Islet of Langerhans (tissue), 1 donor: ENCODE measurements at regions not wholly inside any gene's neighbourhood (a gene's known extent, or its start where the extent isn't known, plus 50 kb on each side); places are given as distances from the start of the nearest gene placed in this dataset.

ENCODE experiments used
- FAIRE-seq: peaks from one replicate; lab custom pipeline; 2011; peaks lifted over from hg19 to GRCh38; lab: Jason Lieb, UNC

DNA sequence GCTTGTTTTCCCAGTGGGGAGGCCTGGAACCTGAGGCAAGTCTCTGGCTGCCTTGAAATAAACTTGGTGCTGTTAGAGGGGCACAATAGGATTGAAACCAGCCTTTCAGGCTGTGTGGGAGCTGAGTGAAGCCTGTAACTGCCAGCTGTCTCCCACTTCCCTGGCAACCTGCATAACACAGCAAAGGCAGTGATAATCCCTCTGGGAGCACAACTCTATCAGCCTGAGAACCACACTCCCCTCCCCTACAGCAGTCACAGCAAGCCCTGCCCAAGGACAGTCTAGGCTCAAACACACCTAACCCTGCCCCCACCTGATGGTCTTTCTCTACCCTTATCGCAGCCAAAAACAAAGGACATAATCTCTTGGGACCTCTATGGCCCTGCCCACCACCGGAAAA is 683.8 kb upstream of the ATXN8OS start:
- no peak for FAIRE-seq

DNA sequence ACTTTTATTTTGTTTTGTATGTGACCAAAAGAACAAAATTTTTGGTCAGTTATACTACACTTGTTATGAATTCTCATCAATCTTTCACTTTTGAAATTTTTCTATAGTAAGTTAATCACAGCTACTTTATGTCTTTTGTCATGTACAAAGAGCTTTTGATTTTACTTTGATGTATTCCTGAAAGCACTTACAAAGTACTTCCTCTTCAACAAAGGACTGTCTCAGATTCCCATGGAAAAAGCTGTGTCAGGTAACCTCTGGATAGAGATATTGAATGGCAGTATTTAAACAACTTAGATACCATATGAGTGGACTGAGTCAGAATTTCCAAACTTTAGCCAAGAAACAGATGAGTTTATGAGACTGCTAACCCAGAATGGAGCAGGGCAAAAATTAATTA is 689.3 kb upstream of the ATXN8OS start:
- no peak for FAIRE-seq

DNA sequence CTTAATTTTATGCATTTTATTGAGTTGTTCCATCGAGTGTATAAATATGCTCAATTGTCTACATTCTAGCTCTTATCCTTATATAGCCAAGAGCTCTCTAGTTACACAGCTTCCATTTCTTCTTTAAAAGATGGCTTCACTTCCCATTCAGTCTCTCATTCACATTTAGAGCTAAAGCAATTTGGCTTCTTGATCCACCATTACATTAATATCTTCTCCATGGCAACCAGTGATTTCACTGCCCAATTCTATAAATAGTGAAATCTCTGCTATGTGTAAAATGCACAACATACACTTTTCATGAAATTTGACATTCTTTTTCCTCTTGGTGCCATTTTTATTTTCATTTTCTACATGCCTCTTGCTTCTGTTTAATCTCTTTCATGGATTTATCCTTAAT is 696.9 kb upstream of the ATXN8OS start:
- FAIRE-seq, result no peak

DNA sequence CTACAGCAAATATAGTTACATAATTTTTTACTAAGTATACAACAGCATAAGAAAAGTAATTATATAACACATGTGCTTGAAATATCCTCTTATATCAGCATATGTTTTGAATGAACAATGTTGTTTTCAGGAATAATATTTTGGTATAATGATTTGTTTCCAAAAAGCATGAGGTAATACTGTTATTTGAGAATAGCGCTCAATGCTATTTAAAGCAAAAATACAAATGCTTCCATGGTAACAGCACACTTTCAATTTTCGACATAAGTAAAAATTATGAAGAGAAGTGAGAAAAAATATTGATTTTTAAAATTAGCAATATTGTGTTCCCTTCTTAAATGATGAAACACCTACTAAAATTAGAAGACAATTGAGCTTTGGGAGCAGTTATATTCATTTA is 715.9 kb upstream of the ATXN8OS start:
- no peak for FAIRE-seq

DNA sequence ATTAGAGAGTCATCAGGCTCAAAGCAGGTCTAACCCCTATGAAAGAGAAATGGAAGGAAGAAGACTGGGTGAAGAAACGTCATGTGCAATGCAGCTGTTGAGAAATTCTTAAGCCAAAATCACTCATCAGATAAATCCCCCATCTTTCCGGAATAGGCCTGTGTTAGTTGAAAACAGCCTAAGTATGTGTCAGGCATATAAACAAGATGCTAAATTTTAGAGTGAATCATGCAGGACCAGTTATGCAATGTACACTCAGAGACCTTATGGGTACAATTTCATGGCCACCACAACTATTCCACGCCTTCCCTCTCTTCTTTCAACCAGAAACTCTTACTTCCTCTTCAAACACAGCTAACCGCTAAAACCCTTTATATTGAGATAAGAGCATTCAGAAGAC is 717.7 kb upstream of the ATXN8OS start:
- FAIRE-seq, result no peak

DNA sequence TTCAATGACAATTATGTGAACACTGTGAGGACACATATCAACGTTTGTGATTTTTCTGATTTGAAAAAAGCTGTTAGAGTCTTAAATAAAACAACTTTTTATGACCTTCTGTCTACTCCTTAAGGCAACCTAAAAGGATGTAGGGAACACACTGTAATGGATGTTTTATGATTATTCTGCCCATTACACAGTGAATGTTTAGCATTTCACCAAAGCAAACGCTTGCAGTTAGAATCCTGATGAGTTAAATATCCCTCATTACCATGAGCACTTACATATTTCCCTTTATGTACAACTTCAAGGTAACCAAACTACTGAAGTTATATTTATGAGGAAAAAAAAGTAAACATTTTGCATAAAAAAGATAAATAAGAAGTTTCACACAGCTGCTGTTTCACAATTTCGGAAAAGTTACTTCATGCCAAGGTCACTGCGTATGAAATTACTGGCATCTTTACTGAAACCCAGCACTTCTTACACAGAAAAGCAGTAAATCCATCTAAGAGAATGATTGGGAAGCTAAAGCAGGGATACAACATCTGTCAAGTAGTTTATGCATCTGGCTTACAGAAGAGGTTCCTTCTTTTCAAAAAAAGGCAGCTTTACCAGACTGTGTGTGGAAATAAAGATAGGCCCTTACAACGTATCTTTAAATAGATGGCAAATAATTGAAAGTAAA is 733.7 kb upstream of the ATXN8OS start:
- no peak for FAIRE-seq

DNA sequence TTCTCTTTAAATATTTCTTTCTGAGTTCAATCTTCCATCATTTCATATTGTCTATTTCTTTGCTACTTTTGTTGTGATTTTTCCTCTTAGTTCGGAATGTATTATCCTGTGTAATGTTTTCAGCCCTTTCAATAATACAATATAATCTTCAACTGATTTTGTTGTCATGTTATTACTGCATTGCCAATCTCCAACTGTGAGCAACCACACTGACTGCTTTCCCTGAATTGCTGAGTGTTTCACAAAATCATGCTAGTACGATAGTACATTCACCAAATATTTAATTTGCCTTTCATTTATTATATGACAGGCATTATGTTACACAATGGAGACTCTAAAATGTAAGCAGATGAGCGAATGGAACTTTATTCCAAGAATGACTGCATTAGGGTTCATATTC is 744.3 kb upstream of the ATXN8OS start:
- FAIRE-seq, result no peak

DNA sequence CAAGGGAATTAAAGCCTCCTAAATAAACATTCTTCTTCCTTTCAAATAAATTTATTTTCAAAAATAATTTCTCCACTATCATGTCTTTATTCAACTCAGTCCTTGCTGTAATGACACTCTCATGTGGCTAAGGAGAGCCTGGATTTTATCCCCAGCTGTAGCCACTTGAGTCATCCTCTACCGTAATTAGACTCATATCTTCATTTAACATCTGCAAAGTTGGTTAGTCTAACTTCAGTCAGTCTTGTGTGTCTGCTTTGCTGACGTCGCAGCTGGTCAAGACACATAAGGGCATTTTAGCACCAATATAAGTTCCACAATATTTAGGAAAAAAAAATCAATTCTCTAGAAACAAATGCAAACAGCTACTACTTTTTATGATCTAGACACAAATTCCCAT is 776.4 kb upstream of the ATXN8OS start:
- FAIRE-seq, result no peak

DNA sequence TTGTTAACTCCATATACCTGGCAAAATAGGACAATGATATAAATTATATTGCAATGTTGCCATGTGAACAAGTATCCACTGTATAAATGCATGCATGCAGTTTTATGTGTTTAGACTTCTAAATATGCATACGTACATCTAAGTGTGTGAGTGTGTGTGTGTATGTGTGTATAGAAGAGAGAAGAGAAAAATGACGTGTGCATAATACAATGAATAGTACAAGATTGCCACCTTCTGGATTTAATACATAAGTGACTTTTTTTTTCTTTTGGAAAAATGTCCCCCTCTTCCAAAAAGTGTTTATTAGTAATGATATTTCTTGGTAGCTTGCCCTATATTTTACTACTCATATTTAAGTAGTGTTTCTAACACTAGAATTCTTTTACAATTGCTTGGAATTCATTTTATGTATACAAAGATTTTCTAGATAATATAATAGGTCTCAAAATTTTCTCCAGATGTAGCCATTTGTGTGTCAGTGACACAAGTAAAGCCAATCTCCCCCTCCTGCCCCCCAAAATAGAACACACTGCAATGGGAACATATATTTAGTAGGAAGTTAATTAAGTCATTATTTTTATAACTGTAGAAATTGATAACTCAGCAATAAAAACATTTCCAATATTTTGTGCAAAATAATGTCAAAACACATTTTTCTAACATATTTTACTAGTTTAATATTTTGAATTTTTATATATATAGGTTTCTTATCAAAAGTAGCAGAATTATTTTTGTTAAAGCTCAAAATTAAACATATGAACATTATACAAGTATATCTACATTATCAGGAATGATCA is 783.3 kb upstream of the ATXN8OS start:
- peak; percentile 30 for FAIRE-seq

DNA sequence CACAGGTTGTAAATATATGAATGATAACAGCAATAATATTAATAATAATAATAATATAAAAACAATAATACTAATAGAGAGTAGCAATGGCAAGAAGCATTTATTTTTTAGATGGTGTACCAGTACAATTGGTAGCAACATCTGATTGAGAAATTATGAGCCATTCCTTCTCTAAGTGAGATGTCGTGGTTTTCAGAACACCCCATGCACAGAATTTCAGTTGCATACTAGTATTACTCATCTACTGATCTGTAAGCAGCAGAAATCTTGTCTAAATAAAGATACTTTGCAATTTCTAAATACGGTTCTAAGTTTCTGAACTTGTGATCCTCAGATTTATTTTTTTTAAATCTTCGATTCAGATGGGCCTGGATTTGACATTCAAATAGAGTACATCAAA is 788.0 kb upstream of the ATXN8OS start:
- FAIRE-seq, result no peak

DNA sequence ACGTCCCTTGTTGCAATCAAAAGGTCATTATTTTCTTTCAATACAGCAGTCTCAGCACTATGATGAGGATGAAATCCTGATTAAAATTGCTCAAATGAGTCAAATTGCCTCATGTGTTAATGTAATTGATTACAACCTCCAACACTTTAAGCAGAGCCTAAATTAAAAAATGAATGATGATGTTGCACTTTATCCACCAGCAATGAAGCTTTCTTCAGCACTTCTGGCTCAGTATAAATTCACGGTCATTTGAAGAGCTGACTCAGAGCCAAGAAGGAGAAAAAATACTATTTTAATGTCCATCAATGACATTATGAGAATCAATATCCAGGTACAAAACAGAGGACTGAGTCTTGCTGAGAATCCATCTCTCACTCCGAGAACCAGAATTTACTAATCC is 792.6 kb upstream of the ATXN8OS start:
- no peak for FAIRE-seq

DNA sequence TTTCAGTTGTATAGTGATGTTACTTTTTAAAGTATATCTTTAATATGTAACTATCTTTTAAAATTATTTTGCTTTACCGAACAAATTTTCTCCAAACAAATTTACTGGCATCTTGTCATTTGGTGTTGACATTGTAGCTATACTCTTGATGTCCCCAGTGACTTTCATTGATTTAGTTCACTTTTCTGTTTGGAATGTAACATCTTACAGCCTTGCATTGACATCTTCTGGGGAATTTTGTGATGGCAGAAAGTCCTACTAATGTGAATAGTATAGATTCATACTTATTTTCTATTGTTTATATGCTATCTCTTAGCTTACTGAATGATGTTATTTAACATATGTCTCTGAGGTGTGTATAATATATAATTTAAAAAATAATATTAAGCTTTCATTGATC is 800.9 kb upstream of the ATXN8OS start:
- FAIRE-seq, result peak; percentile 55

DNA sequence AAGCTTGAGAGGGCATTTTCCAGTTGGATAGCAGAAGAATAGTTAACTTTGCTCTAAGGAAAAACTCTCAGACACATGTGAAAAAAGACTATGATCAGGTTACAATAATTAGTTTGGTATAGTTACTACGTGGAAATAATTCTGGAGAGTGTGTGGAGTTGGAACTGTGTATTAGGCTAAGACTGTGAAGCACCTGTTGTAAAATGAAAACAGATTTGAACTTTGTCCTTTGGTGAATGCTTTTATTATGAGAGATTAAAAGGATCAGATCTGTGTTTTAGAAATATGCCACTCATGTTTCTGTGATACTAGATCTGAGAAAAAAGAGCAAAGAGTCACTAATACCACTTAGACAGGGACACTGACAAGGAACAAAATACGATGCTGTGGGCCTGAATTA is 807.5 kb upstream of the ATXN8OS start:
- FAIRE-seq, result no peak

DNA sequence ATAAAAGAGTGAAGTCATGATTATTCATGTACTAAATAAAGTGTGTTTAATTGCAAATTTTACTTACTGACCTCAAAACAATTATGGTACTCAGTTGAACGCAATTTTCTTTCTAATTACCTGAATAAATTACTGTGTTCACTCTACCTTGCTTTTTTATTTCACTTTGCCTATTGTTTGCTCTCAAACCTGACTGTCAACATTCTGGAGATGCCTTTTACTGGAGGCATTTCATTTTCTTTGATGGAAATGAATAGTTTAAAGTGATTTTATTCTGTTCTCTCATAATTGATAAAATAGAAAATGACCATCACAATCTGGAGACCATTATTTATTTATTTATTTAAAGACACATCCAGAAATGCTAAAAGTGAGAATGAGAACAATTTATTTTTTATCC is 811.5 kb upstream of the ATXN8OS start:
- FAIRE-seq, result no peak

DNA sequence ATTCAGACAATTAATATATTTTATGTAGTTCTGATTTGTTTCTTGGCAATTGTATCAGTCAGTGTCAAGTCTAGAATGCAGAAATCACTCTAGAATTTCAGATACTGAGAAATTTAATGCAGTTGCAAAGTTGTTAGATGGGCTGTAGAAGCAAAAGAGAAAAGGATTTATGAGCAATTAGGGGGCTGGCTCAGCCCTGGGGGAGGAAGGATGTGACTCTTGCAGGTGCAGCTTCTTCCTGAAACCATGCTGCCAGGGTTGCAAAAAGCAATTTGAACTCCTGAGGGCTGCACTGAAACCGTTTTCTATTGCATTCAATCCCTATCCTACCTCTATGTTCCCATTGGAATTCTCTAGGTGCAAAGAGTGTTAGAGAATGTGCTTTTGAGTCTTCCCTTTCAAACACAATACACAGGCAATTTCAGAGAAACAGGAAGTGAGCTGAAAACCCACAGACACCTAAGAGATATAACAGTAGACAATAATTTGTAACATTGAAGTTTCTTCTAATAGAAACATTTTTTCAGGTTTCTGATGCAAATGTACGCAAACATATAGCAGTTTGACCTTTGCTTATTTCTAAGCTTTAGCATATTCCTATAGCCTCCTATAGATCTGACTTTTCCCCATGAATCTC is 814.7 kb upstream of the ATXN8OS start:
- no peak for FAIRE-seq

DNA sequence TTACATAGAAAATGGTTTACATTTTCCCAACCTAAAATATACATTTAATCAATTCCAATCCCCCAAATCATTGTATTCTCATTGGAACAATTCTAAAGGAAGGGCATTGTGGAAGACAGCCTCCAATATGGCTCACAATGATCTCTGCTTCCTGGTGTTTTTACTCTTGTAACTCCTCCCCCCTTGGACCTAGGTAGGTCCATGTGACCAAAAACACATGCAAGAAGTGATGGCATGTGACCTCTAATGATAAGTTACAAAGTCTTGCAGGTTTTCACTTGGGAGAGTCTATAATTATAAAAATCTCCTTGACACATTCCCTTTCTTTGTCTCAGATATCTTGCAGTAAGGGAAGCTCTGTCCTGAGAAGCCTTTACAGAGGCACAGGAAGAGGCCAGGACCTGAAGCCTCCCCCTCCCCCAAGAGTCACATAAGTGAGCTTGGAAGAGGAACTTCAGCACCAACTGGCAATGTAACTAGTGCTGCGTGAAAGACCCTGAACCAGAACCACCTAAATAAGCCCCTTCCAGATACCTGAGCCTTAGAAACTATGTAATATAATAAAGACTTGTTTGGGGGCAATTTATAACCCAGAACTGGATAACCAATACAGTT is 816.2 kb upstream of the ATXN8OS start:
- no peak for FAIRE-seq

DNA sequence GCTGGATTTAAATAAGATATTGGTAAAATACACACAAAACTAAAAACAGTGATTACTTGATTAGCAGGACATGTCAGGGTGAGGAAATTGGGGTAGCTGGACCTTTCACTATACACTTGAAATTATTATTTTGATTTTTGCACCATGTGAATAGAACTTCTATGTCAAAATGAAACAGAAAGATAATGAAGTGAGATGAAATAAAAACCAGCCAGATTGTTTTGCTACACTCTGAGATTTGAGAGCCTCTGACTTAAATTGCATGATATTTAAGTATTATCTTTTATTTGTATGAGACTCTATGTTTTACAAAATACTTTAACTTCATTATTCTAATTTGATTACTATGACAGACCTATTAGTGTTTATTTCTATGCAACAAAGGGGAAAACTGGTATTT is 819.6 kb upstream of the ATXN8OS start:
- FAIRE-seq, result no peak

DNA sequence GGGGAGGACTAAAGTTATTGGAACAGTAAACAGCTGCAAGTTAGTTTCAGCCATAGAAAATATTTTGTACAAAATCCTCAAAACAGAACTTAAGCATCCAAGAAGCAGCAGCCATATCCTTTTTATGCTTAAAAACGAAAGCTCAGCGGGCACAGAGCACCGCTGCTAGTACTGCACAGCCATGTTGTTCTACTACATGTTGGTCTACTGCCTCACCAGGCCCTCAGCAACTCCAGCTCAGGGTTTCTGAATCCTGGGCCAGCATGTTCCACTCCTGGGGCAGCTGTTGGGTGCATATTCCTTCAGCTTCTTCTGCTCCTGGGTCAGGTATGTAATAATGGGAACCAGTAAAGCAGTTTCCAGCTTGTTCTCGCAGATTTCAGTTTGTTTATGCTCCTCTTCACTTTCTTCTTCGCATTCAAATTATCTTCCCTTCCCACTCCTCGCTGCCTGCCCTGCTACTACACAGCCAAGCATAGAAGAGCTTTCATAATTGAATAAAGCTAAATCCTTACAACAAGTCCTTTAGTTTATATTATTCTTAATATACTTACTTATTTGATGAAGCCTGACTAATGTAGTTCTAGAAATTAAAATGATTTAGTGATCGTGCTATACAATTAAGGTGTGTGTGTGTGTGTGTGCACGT is 820.5 kb upstream of the ATXN8OS start:
- FAIRE-seq, result no peak

DNA sequence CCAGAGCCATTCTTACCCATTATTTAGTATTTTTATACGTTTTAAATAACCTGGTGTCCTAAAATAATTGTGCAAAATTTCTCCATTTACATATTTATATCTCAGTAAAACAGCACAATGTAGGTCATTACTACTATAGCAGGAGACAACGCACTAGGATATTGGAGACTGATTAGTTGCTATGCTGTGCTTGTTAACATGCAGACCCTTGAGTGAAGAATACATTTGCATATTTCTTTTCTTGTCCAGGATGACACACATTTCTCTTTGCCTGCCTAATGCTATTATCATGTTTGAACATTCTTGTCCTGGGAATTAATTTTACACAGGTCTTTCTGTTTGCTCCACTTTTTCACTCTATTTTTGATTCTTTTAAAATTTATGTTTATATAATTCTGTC is 823.8 kb upstream of the ATXN8OS start:
- no peak for FAIRE-seq

DNA sequence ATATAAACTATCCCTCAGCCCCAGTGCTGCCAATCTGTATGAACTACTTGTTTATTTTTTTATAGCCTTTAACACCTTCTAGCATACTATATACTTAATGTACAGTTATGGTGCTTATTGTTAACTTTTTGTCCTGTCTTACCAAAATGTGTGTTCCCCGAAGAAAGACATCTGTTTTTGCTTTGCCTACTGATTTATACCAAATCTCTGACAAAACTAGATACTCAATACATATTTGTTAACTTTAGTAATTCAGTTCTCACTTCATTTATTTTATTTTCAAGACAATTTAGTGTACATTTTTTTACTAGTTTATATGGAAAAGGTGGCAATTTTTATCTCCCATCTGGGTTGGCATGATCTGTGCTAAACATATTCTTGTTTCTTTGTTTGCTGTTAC is 824.3 kb upstream of the ATXN8OS start:
- no peak for FAIRE-seq

DNA sequence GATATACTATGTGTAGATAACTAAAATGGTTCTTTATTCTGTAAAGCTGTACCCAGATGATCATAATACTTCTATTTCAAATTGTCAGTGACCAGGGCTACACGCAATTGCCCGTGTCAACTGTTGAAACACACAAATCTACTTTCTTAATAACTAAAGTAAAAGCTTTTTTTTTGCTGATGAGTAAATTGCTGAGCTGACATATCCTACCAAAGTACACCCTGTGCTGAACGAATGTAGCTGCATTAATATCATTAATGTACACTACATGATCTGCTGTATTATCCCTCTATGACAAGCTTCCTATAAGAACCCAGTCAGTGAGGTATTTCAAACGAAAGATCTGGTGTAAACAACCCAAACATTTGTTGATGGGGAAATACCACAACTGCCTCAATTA is 827.2 kb upstream of the ATXN8OS start:
- FAIRE-seq, result no peak

DNA sequence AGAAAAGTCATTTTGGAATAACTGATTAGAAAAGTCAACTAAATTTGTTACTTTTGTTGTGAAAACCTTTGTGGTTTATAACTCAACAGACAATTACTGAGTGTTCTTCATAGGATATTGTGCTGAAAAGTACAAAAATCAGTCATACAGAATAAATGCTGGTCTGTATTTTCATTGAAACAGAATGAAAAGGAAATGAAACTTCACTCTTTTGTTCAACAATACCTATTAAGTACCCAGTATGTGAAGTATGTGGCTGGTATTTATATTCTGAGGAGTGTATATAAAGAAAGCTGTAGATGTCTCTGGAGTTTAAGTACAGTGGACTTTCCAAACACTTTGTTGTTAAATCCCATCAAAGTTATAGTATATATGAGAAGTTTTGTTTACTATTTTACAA is 828.4 kb upstream of the ATXN8OS start:
- no peak for FAIRE-seq

DNA sequence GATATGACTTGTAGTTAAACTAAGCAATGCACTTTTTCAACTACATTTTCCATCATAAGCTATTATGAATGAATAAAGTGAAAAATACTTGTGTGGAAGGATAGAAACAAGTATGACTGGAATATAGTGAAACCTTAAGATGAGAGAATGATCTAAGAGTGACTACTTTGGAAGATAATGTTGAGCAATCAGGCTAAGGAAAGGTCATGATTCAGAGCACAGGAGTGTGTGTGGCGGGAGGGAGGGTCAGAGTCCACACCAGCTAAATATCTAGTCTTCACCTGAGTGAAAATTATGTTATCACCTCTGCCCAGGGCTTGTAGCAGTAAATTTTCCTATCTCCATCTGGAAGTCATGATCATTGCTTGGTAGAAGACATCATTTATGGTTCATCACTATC is 833.4 kb upstream of the ATXN8OS start:
- FAIRE-seq, result no peak
